K562 (cell line): ENCODE measurements at regions not wholly inside any gene's neighbourhood (a gene's known extent, or its start where the extent isn't known, plus 50 kb on each side); places are given as distances from the start of the nearest gene placed in this dataset.

ENCODE experiments used
- CHAMP1 ChIP-seq: fragments of 450-650 bp; IDR thresholded peaks from 2 replicates; pipeline ENCODE4 v1.6.1; 2016; ENCODE audit warnings: mild to moderate bottlenecking
- FOXK1 ChIP-seq: sonication (generic); formaldehyde crosslinking; IDR thresholded peaks from 2 replicates; pipeline ENCODE4 v1.8.0; 2022; ENCODE audit warnings: missing genetic modification reagents, mild to moderate bottlenecking, borderline replicate concordance
- KDM1A ChIP-seq, 2 experiments: fragments of 450-650 bp; IDR thresholded peaks; 2 replicates each; pipeline ENCODE4 v1.6.1; 2016; ENCODE audit warnings: mild to moderate bottlenecking in 2 of 2
- MYNN ChIP-seq, 2 experiments: sonication (generic); formaldehyde crosslinking in 1 of 2; IDR thresholded peaks; 2 replicates each; pipeline versions ENCODE4 v1.5.0 to v1.6.1; 2016 to 2020; ENCODE audit warnings: antibody characterized with exemption in 1 of 2, missing genetic modification reagents in 1 of 2
- NFIX ChIP-seq: fragments of 250-450 bp; sonication (Bioruptor Pico); IDR thresholded peaks from 2 replicates; pipeline ENCODE4 v1.4.0; 2020; ENCODE audit warnings: low read depth, mild to moderate bottlenecking, moderate library complexity
- PKNOX1 ChIP-seq: fragments of 450-650 bp; IDR thresholded peaks from 2 replicates; pipeline ENCODE4 v1.6.1; 2016
- ZNF121 ChIP-seq: sonication (generic); formaldehyde crosslinking; conservative IDR thresholded peaks from 2 replicates; pipeline ENCODE4 v1.8.0; 2022; ENCODE audit warnings: missing genetic modification reagents
- ZNF24 ChIP-seq: fragments of 450-650 bp; IDR thresholded peaks from 2 replicates; pipeline ENCODE4 v1.6.1; 2016
- ZNF274 ChIP-seq: IDR thresholded peaks from 2 replicates; pipeline ENCODE4 v1.6.1; 2011; ENCODE audit warnings: low read depth, mild to moderate bottlenecking, low read length, moderate library complexity, borderline replicate concordance

GRCh38 chr6:20279608-20280287 is 67.5 kb upstream of the MBOAT1 start (continued):
- peak; percentile 83 for TF ChIP-seq ZNF121
- TF ChIP-seq NFIX (CRISPR knock-in tag) = no peak
- TF ChIP-seq MYNN (IDR thresholded peaks at IDR 0.05) = no peak
- no peak for TF ChIP-seq MYNN (CRISPR knock-in tag; IDR thresholded peaks at IDR 0.05)
- peak; percentile 75; the same call in 1 of the 2 replicates for TF ChIP-seq CHAMP1
- peak; percentile 59; the same call in 1 of the 2 replicates for TF ChIP-seq PKNOX1
- no peak for TF ChIP-seq ZNF274
- peak; percentile 20 to 63; a peak in 2 of 4 replicates for TF ChIP-seq KDM1A (IDR thresholded peaks at IDR 0.05)
- TF ChIP-seq FOXK1 (CRISPR knock-in tag) = no peak
- TF ChIP-seq ZNF24 = 0 out of 2 replicates have a peak, but pooled peaks have one; percentile 28
